A172 (cell line): ENCODE measurements at regions not wholly inside any gene's neighbourhood (a gene's known extent, or its start where the extent isn't known, plus 50 kb on each side); places are given as distances from the start of the nearest gene placed in this dataset.

Source experiments
- DNase-seq: peaks from one replicate; pipeline ENCODE4 v3.0.0-alpha.2; 2015; ENCODE audit warnings: low spot score

- DNase-seq, result no peak
Observed at GRCh38 chr4:171169396-171169795, 643.8 kb upstream of the GALNTL6 start.

- no peak for DNase-seq
Observed at GRCh38 chr4:171162478-171162877, 650.7 kb upstream of the GALNTL6 start.

DNA sequence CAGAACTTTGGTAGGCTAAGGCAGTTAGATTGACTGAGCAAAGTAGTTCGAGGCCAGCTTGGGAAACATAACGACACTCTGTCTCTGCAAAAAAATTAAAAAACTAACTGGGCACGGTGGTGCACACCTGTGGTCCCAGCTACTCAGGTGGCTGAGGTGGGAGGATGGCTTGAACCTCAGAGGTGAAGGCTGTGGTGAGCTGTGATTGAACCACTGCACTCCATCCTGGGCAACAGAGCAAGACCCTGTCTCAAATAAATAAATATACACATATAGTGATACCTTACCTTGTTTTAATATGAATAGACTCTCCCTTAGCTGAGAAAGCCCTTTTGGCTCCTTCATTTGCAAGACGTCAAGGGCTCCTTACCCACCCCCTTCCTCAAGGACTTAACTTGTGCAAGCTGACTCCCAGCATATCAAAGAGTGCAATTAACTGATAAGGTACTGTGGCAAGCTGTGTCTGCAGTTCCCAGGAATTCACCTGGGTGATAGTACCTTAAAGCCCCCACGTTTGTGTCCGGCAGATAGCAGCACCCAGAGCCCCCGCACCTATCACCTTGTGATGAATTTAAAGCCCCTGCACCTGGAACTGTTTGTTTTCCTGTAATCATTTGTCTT lies 655.6 kb upstream of the GALNTL6 start:
- DNase-seq, result no peak

- no peak for DNase-seq
Observed at GRCh38 chr4:171142639-171143038, 670.6 kb upstream of the GALNTL6 start.

- DNase-seq, result no peak
Observed at GRCh38 chr4:171142045-171142444, 671.2 kb upstream of the GALNTL6 start.

- no peak for DNase-seq
Observed at GRCh38 chr4:171130256-171130801, 682.9 kb upstream of the GALNTL6 start.

GRCh38 chr4:171118091-171118490 lies 695.1 kb upstream of the GALNTL6 start:
- DNase-seq, result peak; percentile 16

GRCh38 chr4:171117457-171117856 lies 695.7 kb upstream of the GALNTL6 start:
- DNase-seq, result no peak

DNA sequence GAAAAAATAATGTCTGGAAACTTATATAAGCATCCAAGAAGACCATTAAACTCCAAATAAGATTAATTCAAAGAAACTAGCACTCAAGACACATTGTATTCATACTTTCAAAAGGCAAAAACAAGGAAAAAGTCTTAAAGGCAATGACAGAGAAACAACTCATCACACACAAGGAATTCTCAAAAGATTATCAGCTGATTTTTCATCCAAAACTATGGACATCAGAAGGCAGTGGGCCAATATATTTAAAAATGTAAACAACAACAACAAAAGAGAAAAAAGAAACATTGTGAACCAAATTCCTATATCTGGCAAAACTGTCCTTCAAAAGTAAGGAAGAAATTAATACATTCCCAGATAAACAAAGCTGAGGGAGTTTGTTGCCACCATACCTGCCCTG lies 711.4 kb upstream of the GALNTL6 start:
- no peak for DNase-seq

- no peak for DNase-seq
Observed at GRCh38 chr4:171087089-171087488, 726.1 kb upstream of the GALNTL6 start.

GRCh38 chr4:171067422-171067821 lies 745.8 kb upstream of the GALNTL6 start:
- DNase-seq, result no peak

DNA sequence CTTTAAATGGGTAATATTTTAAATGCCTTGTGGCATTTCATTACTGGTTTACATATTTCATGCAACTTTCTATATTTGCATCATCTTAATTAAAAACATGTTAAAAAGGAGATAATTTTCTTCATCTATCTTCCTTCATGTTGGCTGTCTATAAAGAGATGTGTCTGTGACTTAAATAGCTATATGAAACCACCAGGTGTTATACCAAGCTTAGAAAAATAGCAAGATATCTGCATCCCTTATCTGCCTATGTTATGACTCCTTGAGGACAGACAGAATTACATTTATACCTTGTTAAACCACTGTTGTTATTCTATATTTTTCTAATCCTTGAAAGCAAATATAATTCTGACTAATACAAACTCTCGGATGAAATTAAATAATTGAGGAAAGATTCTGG lies 763.8 kb upstream of the GALNTL6 start:
- DNase-seq, result no peak

DNA sequence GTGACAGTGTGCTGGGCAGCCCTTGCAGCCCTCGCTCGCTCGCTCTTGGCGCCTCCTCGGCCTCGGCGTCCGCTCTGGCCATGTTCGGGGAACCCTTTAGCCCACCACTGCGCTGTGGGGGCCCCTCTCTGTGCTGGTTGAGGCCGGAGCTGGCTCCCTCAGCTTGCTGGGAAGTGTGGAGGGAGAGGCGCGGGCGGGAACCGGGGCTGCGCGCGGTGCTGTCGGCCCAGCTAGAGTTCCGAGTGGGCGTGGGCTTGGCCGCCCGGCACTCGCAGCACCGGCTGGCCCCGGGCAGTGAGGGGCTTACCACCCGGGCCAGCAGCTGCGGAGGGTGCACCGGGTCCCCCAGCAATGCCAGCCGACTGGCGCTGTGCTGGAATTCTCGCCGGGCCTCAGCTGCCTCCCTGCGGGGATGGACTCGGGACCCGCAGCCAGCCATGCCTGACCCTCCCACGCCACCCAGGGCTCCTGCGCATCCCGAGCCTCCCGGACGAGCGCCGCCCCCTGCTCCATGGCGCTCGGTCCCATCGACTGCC lies 770.1 kb upstream of the GALNTL6 start:
- DNase-seq, result no peak

DNA sequence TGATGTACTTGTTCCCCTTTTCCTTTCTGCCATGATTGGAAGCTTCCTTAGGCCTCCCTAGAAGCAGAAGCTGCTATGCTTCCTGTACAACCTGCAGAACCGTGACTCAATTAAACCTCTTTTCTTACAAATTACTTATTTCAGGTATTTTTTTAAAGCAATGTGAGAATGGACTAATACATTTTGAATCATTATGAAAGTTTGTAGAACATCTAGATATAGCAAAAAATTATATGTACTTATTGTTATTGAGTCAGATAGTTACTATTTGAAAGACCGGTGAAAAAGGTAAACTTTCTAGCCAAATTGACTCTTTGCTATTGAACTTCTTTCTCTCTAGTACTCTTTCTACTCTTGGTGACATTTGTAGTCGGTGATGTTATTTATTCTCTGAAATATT lies 777.3 kb upstream of the GALNTL6 start:
- no peak for DNase-seq

- no peak for DNase-seq
Observed at GRCh38 chr4:171031338-171031737, 781.9 kb upstream of the GALNTL6 start.

GRCh38 chr4:171025776-171026175 lies 787.4 kb upstream of the GALNTL6 start:
- peak; percentile 30 for DNase-seq

DNA sequence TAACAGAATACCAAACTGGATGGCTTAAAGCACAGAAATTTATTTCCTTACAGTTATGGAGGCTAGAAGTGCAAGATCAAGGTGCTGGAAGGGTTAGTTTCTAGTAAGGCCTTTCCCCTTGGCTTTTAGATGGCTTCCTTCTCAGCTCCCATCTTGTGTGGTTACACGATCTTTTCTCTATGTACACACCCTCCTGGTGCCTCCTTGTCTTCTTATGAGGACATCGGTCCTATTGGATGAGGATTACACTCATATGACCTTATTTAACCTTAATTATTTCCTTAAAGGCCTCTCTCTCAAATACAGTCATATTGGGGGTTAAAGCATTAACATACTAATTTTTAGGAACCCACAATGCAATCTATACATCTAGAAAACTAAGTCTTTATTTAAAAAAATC lies 787.9 kb upstream of the GALNTL6 start:
- no peak for DNase-seq

DNA sequence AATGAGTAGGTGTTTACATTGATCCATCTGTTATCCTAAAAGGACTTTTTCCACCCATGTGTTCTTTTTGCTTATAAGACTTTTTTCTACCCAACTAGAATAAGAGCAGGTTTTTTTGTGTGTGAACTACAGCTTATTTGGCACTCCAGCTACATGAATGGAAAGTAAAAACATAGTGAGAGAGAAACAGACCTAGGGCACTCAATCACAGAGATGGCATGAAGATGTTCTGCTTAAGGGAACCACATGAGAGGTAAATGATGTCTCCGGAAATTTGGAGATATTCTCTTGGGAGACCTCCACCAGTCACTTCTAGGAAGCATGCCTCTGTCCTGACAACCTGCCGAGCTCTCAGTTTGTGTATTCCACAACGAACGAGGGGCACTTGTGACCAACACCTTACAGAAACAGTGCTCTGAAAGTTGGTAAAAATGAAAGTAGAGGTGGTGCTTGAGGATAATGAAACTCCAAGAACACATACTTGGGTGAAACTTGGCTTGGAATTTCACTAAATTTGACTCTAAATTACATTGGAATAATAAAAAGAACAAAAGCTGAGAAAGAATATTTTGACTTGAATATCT lies 788.4 kb upstream of the GALNTL6 start:
- DNase-seq, result no peak

DNA sequence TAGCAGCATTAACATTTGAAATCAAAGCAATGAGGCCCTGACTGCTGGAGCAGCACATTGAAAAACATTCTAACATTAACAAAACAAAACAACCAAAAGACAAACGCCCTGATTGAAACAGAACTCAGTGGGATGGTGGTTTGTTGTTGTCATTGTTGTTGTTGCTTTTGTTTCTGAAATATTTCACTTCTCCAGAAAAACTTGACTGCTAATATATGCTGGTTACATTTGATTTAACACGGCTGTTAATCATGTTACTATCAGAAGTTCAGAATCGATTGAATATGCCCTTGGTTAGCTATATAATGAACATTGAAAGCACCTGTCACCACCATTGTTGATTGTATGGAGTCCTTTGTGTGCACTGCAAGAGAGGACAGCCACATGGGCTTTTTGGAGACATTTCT lies 790.4 kb upstream of the GALNTL6 start:
- DNase-seq, result no peak

DNA sequence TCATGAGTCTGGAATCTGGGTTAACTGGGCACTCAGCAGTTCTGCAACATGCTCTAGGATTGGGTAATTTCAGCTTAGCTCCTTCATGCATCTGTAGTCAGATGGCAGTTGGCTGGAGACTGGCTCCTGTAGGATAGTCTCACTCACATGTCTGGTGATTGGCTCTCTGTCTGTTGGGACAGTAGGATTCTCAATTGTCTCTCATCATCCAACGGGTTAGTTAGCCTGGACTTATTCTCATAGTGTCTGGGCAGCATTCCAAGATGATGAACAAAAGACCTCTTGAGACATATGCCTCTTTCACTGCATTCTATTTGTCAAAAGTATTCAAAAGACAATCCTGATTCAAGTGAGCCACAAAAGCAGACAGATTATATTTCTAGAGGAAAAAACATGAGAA lies 795.6 kb upstream of the GALNTL6 start:
- no peak for DNase-seq

GRCh38 chr4:171016145-171016544 lies 797.1 kb upstream of the GALNTL6 start:
- DNase-seq, result no peak

DNA sequence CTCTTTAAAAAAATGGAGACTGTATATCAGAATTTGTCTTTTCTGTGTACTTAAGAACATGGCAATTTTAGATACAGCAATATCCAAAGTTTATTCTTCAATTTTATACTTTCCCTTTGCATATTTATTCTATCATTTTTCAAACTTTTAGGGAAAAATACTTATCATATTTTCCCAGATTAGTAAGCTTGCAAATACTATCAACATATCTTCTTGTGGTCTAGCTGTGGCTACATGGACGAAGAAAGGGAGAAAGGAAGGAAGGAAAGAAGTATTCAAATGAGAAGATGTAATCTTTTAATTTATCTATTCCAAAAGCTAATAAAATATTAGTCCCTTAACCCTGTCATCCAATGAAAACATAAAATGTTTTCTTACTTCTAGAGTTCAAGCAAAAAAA lies 797.8 kb upstream of the GALNTL6 start:
- DNase-seq, result no peak

DNA sequence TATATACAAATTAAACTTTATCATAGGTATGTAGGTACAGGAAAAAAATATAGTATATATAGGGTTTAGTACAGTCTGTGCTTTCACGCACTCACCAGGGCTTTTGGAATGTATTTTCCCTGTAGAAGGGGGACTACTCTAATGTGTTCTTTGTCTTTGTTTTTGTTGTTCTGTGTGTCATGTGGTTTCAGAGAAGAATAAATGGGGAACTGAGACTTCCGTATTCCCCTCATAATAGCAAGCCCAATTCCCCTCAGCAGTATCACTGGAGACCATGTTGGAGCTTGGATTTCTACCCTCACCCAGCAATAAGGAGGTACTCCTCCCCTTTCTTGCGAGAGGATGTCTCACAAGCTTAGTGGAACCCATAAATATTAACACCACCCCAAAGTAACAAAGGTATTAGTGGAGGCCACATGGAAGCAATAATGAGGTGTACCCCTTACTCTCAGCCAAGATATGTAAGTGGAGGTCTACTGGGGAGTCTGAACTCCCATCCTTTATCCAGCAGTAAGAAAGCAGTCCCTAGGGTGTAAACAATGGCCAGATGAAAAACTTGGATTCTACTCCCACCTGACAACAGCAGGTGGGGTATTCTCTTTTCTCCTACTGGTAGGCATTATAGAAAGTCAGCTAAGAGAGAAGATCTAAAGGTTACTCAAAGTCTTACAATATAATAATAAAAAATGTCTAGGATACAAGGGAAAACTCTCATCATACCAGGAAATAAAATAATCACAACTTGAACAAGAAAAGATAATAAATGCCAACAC lies 805.4 kb upstream of the GALNTL6 start:
- no peak for DNase-seq
